GM18951 (cell line): ENCODE measurements at regions not wholly inside any gene's neighbourhood (a gene's known extent, or its start where the extent isn't known, plus 50 kb on each side); places are given as distances from the start of the nearest gene placed in this dataset.
"Not testable (repeated sequence)": the region's sequence is repeated elsewhere in the genome, so short reads cannot be mapped to it uniquely, and the experiment has no call there.

Experiments
- POLR2A ChIP-seq: IDR thresholded peaks from 4 replicates; pipeline ENCODE4 v1.6.1; 2011; ENCODE audit warnings: mild to moderate bottlenecking; ENCODE audit not compliant: insufficient read length, insufficient read depth; ENCODE audit errors: extremely low read depth
- in situ Hi-C: fragments of 300-500 bp; cut with MboI; formaldehyde crosslinking; loops from one replicate; pipeline ENCODE4 v1.12.0; 2022; ENCODE audit warnings: low sequenced_read_pairs, mixed read lengths, inconsistent platforms; ENCODE audit not compliant: unreplicated experiment

- in situ Hi-C loops, result no loop called here
- no peak for TF ChIP-seq POLR2A
Measured at GRCh38 chr6:97913721-97914120, 630.7 kb upstream of the MMS22L start.

- in situ Hi-C loops, result no loop called here
- no peak for TF ChIP-seq POLR2A
Measured at GRCh38 chr6:97914912-97915311, 631.9 kb upstream of the MMS22L start.

DNA sequence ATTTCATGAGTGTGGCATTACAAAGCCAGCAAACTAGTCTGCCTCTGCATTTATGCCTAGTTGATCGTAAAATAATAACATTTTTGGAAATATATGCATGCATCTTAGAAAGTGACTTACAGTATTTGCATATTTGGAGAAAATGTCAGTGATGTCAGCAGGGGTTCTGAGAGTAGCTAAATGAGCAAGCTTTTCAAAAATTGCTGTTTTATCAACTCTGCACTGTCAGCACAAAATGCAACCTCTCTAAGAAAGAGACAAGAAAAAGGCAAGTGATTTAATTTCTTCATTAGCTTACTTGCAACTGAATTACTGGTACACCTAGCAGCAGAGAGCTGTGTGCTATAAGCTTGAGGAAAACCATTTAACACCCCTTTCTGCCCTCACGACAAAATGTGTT lies 632.5 kb upstream of the MMS22L start:
- TF ChIP-seq POLR2A, result no peak
- in situ Hi-C loops, result no loop called here

DNA sequence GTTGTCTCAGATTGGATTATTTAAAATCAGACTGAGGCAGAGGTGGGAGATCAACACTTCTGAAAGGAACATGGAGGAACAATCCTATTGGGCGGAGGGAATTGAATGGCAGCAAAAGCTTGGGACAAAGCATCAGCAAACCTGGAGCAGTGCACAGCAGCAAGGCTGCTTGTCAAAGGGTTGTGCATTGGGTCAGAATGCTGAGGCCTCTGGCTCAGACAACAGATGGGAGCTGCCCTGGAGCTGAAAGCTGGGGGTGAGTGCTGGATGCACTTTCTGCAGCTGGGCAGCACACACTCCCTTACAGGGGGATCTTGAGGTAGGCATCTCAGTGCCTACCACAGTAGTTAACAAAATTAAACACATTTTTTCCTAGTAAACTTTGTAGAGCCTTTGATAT lies 634.4 kb upstream of the MMS22L start:
- in situ Hi-C loops, result no loop called here
- no peak for TF ChIP-seq POLR2A

DNA sequence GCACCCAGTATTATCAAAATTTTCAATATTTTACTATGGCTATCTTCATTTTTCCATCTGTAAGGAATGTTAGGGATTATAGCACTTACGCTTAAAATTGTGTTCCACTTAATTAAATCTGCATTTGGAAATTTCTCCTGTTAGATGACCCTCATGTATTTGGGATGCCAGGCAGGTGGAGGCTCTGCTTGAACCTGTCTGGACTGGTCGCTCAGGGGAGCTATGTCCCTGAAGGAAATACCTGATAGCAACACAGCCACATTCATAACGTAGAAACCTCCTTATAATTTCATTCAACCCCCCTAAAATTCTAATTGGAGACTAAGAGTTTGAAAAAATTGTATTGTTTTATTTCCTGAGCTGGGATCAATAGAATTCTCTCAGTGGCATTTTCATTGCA lies 636.0 kb upstream of the MMS22L start:
- in situ Hi-C loops, result no loop called here
- no peak for TF ChIP-seq POLR2A

DNA sequence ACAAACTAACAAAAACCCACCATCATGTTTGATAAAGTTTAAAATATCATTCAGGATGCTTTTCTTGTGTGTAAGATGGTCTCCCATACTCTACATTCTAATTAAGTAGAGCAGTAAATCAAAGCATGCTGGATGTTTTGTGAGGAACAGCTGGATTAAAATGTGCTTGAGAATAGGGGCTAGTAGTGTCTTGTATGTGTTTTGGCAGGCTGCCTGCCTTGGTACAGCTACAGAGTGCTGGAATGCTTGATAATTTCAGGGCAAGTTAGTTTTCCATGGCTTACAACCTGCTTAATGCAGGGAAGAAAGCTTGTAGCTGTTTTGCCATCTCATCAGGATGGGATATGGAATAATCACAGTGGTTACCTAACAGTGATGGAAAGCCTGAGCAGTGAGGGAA lies 636.6 kb upstream of the MMS22L start:
- in situ Hi-C loops, result no loop called here
- TF ChIP-seq POLR2A, result no peak

DNA sequence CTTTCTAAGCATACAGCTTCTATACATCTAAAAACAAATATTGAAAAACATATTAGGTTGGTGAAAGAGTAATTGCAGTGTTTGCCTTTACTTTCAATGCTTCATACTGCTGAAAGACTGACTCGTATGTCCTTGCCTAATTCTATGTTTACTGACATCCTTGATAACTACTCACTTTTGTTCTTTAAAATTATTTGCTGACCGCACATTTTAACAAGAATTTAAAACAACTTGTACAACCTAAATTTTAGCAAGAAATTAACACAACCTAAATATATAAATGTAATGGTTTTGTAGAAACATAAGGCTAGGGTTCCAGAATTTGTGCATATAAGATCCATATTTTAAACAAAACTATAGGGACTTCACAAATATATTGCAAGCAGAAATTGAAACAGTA lies 640.2 kb upstream of the MMS22L start:
- no peak for TF ChIP-seq POLR2A
- in situ Hi-C loops, result no loop called here

DNA sequence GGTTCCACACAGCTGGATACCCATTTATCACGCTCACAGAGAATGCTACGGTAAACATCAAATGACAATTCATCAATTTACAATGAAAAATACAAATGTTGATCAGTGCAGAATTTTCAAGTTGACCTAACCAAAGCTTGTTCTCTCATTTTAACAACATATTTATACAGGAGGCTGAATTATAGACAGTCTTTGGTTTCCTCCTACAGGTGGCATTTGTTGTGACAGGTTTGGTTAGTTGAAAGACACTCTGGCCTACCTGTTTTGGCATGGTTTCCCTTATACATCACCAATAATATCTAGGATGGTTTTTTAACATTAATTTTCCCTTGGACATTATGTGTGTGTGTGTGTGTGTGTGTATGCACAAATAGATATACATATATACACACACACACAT lies 642.5 kb upstream of the MMS22L start:
- in situ Hi-C loops, result no loop called here
- no peak for TF ChIP-seq POLR2A

GRCh38 chr6:97939440-97940168 lies 656.6 kb upstream of the MMS22L start:
- no peak for TF ChIP-seq POLR2A
- in situ Hi-C loops, result no loop called here

DNA sequence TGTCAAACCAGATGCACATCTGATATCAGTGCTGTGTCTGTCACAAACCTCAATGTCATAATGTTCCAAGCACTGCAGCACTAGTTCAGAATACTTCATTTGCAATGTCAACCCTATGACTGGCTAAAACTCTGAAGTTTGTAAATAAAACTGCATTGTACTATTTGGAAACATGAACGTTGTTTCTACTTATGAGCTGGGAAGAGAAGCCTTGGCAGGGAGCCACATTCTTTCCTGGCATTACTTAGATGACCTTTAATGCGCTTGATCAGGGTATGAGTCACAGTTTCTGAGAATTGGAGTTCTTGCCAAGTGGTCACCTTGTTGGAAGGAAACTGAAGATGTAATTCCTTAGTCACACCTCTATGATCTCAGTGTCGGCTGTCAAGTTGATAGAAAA lies 664.8 kb upstream of the MMS22L start:
- in situ Hi-C loops, result no loop called here
- no peak for TF ChIP-seq POLR2A

- no peak for TF ChIP-seq POLR2A
Measured at GRCh38 chr6:97958134-97958533, 675.1 kb upstream of the MMS22L start.

DNA sequence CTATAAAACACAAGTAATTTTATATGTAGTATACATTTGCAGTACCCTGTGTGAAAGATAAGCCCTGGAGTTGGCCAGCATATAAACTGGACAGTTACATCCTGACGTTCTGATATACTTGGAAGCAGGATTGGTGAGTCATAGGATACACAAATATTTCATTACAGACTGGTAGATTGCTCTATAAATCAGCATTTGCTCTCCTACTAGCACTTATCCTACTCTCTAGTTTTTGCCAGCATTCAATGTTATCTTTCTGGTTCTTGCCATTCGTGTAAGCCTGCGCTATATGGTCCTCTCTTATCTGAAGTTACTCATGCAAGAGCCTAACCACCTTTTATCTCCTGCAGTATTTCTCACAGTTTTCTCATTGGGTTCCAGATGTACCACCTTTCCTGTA lies 680.2 kb upstream of the MMS22L start:
- TF ChIP-seq POLR2A, result no peak
- in situ Hi-C loops, result no loop called here

More at GRCh38 chr6:97958134-97958533, 675.1 kb upstream of the MMS22L start:
- in situ Hi-C loops, result no loop called here

- TF ChIP-seq POLR2A, result no peak
- in situ Hi-C loops, result no loop called here
Measured at GRCh38 chr6:97969065-97969464, 686.0 kb upstream of the MMS22L start.

DNA sequence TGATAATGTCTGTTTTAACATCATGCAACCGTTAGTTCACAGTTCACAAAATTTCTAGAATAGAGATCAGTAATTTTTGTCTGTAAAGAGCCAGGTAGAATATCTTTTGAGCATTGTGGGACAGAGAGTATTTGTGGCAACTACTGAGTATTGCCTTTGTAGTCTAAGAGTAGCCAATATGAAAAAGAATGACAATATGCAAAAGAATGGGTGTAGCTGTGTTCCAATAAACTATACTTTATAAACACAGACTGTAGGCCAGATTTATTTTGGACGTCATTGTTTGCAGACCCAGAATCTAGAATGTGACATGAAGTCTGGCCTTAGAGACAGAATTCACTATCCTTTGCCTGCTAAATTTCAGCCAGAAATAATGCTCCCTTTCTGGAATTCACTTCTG lies 694.1 kb upstream of the MMS22L start:
- in situ Hi-C loops, result no loop called here
- TF ChIP-seq POLR2A, result no peak

- in situ Hi-C loops, result no loop called here
- no peak for TF ChIP-seq POLR2A
Measured at GRCh38 chr6:97978855-97979271, 695.8 kb upstream of the MMS22L start.

- in situ Hi-C loops, result not testable (repeated sequence)
Measured at GRCh38 chr6:97979285-97979684, 696.3 kb upstream of the MMS22L start.
